SK-N-SH (cell line): ENCODE measurements at regions not wholly inside any gene's neighbourhood (a gene's known extent, or its start where the extent isn't known, plus 50 kb on each side); places are given as distances from the start of the nearest gene placed in this dataset.

ENCODE experiments used
- CTCF ChIA-PET: fragments of 300-600, 350-600 bp; formaldehyde crosslinking; extraction: SDS; loops from one replicate; lab custom pipeline; 2021; lab: Yijun Ruan, JAX
- POLR2A ChIA-PET: fragments of 350-600 bp; sonication (Branson Sonifier 250); formaldehyde crosslinking; extraction: SDS; loops from one replicate; lab custom pipeline; 2020; ENCODE audit warnings: antibody characterized with exemption, inconsistent platforms; lab: Yijun Ruan, JAX
- DNase-seq: peaks from one replicate; pipeline ENCODE4 v3.0.0; 2012
- H2AFZ ChIP-seq: fragments of 200-600 bp; sonication (generic); 2 replicates; pipeline ENCODE4 v1.8.1; 2016; ENCODE audit warnings: antibody characterized with exemption, mild to moderate bottlenecking, low read depth
- H3F3A ChIP-seq: fragments of 200-600 bp; sonication (generic); replicated peaks from 2 replicates; pipeline ENCODE3; 2016; ENCODE audit warnings: antibody characterized with exemption, mild to moderate bottlenecking; ENCODE audit not compliant: insufficient read depth
- H3K27ac ChIP-seq, 2 experiments: fragments of 200-500 bp in 1 of 2; fragments of 200-600 bp in 1 of 2; sonication (Bioruptor generic) in 1 of 2; sonication (generic), shearing (Covaris generic) in 1 of 2; 2 replicates each; pipeline versions ENCODE4 v1.5.1 to v1.6.1; 2014 to 2016; ENCODE audit warnings: low read depth in 2 of 2, inconsistent platforms in 1 of 2, low read length in 1 of 2, mild to moderate bottlenecking in 1 of 2, mixed read lengths in 1 of 2
- H3K27me3 ChIP-seq: fragments of 200-600 bp; sonication (generic), shearing (Covaris generic); 2 replicates; pipeline ENCODE4 v1.6.1; 2016; ENCODE audit warnings: mixed run types; ENCODE audit not compliant: insufficient read depth
- H3K36me3 ChIP-seq, 2 experiments: fragments of 200-500 bp in 1 of 2; fragments of 200-600 bp in 1 of 2; sonication (Bioruptor generic) in 1 of 2; sonication (generic) in 1 of 2; replicated peaks in 1 of 2; 2 replicates each; pipeline versions ENCODE3 to v1.5.1; 2014 to 2016; ENCODE audit warnings: low read length in 1 of 2, mild to moderate bottlenecking in 1 of 2; ENCODE audit not compliant: insufficient read depth in 2 of 2, control insufficient read depth in 1 of 2
- H3K4me1 ChIP-seq, 2 experiments: fragments of 200-500 bp in 1 of 2; fragments of 200-600 bp in 1 of 2; sonication (Bioruptor generic) in 1 of 2; sonication (generic), shearing (Covaris generic) in 1 of 2; 2 replicates each; pipeline versions ENCODE4 v1.5.1 to v1.6.1; 2014 to 2016; ENCODE audit warnings: low read depth in 1 of 2, low read length in 1 of 2, mixed run types in 1 of 2; ENCODE audit not compliant: insufficient read depth in 2 of 2, control insufficient read depth in 1 of 2
- H3K4me2 ChIP-seq: fragments of 200-600 bp; sonication (generic), shearing (Covaris generic); 2 replicates; pipeline ENCODE4 v1.6.1; 2017; ENCODE audit warnings: mixed run types
- H3K4me3 ChIP-seq, 2 experiments: fragments of 200-500 bp in 1 of 2; fragments of 200-600 bp in 1 of 2; sonication (Bioruptor generic) in 1 of 2; sonication (generic), shearing (Covaris generic) in 1 of 2; 2 replicates each; pipeline versions ENCODE4 v1.5.1 to v1.8.1; 2014 to 2016; ENCODE audit warnings: low read depth in 2 of 2, inconsistent platforms in 1 of 2, low read length in 1 of 2, mild to moderate bottlenecking in 1 of 2, mixed read lengths in 1 of 2, moderate library complexity in 1 of 2
- H3K79me2 ChIP-seq: fragments of 200-600 bp; sonication (generic); 2 replicates; pipeline ENCODE4 v1.8.1; 2017; ENCODE audit warnings: mild to moderate bottlenecking; ENCODE audit not compliant: insufficient read depth
- H3K9ac ChIP-seq: fragments of 200-600 bp; sonication (generic); 2 replicates; pipeline ENCODE4 v1.6.1; 2017; ENCODE audit warnings: mixed run types
- H3K9me2 ChIP-seq: fragments of 200-600 bp; sonication (generic); 2 replicates; pipeline ENCODE4 v1.6.1; 2017; ENCODE audit warnings: mixed run types
- H3K9me3 ChIP-seq: fragments of 200-600 bp; sonication (generic); 2 replicates; pipeline ENCODE4 v1.6.1; 2017; ENCODE audit warnings: mixed run types, mild to moderate bottlenecking, moderate library complexity
- H4K20me1 ChIP-seq: fragments of 200-600 bp; sonication (generic); 2 replicates; pipeline ENCODE4 v1.6.1; 2017; ENCODE audit warnings: mild to moderate bottlenecking, mixed run types; ENCODE audit not compliant: insufficient read depth
- CHD2 ChIP-seq: fragments of 150-350 bp; IDR thresholded peaks from 2 replicates; pipeline ENCODE4 v1.6.1; 2018; ENCODE audit warnings: low read length; ENCODE audit not compliant: partially characterized antibody
- EP300 ChIP-seq, 2 experiments: IDR thresholded peaks; 2 replicates each; pipeline versions ENCODE4 v1.4.0 to v1.6.1; 2012; ENCODE audit warnings: borderline replicate concordance in 1 of 2, low read depth in 1 of 2, low read length in 1 of 2
- EZH2phosphoT487 ChIP-seq: fragments of 200-600 bp; sonication (generic); IDR thresholded peaks from 2 replicates; pipeline ENCODE4 v1.6.1; 2017; ENCODE audit warnings: low read depth, mixed run types, mild to moderate bottlenecking, antibody characterized with exemption, moderate library complexity, borderline replicate concordance
- FOSL2 ChIP-seq: IDR thresholded peaks from 2 replicates; pipeline ENCODE4 v1.4.0; 2012; ENCODE audit warnings: low read depth, mild to moderate bottlenecking, moderate library complexity, borderline replicate concordance
- NFIC ChIP-seq: IDR thresholded peaks from 2 replicates; pipeline ENCODE4 v1.4.0; 2012; ENCODE audit warnings: borderline replicate concordance
- RFX5 ChIP-seq: IDR thresholded peaks from 2 replicates; pipeline ENCODE4 v1.6.1; 2012; ENCODE audit warnings: mild to moderate bottlenecking, improper control_type of control experiment, low read length
- TAF1 ChIP-seq: IDR thresholded peaks from 2 replicates; pipeline ENCODE4 v1.6.1; 2012; ENCODE audit warnings: low read depth, mild to moderate bottlenecking, low read length, moderate library complexity, borderline replicate concordance
- YY1 ChIP-seq: IDR thresholded peaks from 2 replicates; pipeline ENCODE4 v1.4.0; 2012; ENCODE audit warnings: low read depth, mild to moderate bottlenecking
- WGBS: methylation state at CpG from one replicate; pipeline ENCODE4 v1.1.6; 2017; ENCODE audit warnings: low lambda C conversion rate; 5-methylcytosine and 5-hydroxymethylcytosine counted together
- TF ChIP-seq, protein P1 (sequence below): fragments of 150-350 bp; IDR thresholded peaks from 2 replicates; pipeline ENCODE4 v1.6.1; 2016; ENCODE audit warnings: mild to moderate bottlenecking, low read depth, low read length
- TF ChIP-seq, protein P2 (sequence below): IDR thresholded peaks from 2 replicates; pipeline ENCODE4 v1.6.1; 2012; ENCODE audit warnings: mild to moderate bottlenecking, low read depth, low read length, moderate library complexity

DNA sequence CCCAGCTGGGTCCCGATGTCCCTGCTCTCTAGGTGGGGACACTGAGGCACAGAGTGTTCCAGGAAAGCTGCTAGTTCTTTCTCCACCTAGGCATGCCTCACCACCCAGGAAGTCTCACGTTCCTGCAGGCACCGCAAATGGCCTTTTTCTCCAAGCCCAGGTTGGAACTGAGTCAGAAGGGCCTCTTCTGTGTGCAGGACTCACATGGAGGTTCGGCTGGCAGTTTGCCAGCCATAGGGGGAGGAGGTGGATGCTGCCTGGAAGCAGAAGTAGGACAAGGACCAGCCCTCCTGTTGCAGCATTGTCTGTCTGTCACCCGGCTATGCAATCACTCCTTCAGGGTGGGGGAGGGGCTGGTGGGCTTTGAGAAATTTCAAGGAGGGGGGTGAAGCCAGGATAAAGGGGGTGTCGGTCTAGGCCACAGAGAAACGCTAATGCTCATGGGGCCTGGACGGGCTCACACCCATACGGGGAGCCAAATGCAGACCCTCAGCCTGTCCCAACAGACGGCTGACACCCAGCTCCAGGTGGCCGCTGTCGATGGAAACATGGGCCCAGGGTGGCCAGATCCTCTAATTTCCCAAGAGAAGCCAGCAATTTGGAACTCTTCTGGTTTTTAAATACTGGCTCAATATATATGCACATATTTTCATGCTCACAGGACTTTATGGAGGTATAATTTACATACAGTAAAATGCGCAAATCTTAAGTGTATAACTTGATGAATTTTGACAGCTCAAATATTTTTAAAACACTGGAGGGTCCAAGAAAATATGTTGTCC lies 120.5 kb downstream of the PHETA1 start:
- ChIA-PET CTCF (interaction anchor here (0.8 to 1.3 kb wide), 4 partner anchors 20 to 225 kb away, joined by 3 to 8 read pairs (median 4); no protein-coding TSS in a partner anchor), POLR2A (interaction anchor here (0.6 kb wide), 1 partner anchor 221 kb away, joined by 3 read pairs; no protein-coding TSS in a partner anchor)
- no peaks in the 10 kb centered on the region for H3K9me2 ChIP-seq
- H3K4me3 ChIP-seq, result no peak overlapping the region
- H3K27me3 ChIP-seq, result no peaks in the 10 kb centered on the region
- TF ChIP-seq RFX5, result no peak
- peak in 1 of 2 experiments; percentile 24; a peak in 1 of 4 replicates for TF ChIP-seq EP300 (IDR thresholded peaks at IDR 0.05; ENCODE audit: borderline replicate concordance in 1 of 2, low read depth in 1 of 2, low read length in 1 of 2)
- TF ChIP-seq YY1, result no peak
- no peak for TF ChIP-seq TAF1
- TF ChIP-seq NFIC, result 0 out of 2 replicates have a peak, but pooled peaks have one; percentile 18
- peak; percentile 34 for TF ChIP-seq CHD2
- TF ChIP-seq, protein P1, sequence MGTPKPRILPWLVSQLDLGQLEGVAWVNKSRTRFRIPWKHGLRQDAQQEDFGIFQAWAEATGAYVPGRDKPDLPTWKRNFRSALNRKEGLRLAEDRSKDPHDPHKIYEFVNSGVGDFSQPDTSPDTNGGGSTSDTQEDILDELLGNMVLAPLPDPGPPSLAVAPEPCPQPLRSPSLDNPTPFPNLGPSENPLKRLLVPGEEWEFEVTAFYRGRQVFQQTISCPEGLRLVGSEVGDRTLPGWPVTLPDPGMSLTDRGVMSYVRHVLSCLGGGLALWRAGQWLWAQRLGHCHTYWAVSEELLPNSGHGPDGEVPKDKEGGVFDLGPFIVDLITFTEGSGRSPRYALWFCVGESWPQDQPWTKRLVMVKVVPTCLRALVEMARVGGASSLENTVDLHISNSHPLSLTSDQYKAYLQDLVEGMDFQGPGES, result no peak
- TF ChIP-seq, protein P2, sequence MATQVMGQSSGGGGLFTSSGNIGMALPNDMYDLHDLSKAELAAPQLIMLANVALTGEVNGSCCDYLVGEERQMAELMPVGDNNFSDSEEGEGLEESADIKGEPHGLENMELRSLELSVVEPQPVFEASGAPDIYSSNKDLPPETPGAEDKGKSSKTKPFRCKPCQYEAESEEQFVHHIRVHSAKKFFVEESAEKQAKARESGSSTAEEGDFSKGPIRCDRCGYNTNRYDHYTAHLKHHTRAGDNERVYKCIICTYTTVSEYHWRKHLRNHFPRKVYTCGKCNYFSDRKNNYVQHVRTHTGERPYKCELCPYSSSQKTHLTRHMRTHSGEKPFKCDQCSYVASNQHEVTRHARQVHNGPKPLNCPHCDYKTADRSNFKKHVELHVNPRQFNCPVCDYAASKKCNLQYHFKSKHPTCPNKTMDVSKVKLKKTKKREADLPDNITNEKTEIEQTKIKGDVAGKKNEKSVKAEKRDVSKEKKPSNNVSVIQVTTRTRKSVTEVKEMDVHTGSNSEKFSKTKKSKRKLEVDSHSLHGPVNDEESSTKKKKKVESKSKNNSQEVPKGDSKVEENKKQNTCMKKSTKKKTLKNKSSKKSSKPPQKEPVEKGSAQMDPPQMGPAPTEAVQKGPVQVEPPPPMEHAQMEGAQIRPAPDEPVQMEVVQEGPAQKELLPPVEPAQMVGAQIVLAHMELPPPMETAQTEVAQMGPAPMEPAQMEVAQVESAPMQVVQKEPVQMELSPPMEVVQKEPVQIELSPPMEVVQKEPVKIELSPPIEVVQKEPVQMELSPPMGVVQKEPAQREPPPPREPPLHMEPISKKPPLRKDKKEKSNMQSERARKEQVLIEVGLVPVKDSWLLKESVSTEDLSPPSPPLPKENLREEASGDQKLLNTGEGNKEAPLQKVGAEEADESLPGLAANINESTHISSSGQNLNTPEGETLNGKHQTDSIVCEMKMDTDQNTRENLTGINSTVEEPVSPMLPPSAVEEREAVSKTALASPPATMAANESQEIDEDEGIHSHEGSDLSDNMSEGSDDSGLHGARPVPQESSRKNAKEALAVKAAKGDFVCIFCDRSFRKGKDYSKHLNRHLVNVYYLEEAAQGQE, result no peak
- TF ChIP-seq FOSL2, result no peak
- no peak for TF ChIP-seq EZH2phosphoT487
- 52% methylated on average over 13 of the region's 13 CpGs for WGBS
- H3K9ac ChIP-seq, result no peak overlapping the region
- H4K20me1 ChIP-seq, result no peaks in the 10 kb centered on the region
- no peaks in the 10 kb centered on the region for H3K79me2 ChIP-seq
- H3K4me1 ChIP-seq, result peaks cover 0 to 24% of the 10 kb centered on the region in 2 experiments; a peak in 1 of 4 replicates
- H2AFZ ChIP-seq, result no peak overlapping the region
- H3K36me3 ChIP-seq, result no peaks in the 10 kb centered on the region
- H3K4me2 ChIP-seq, result no peak overlapping the region
- peak overlapping the region in 1 of 2 experiments; percentile 35; a peak in 2 of 4 replicates for H3K27ac ChIP-seq
- peak; percentile 67 for DNase-seq
- no peaks in the 10 kb centered on the region for H3F3A ChIP-seq
- H3K9me3 ChIP-seq, result no peaks in the 10 kb centered on the region
